ENCODE measurements at regions not wholly inside any gene's neighbourhood (a gene's known extent, or its start where the extent isn't known, plus 50 kb on each side); places are given as distances from the start of the nearest gene placed in this dataset.

GRCh38 chr13:83057119-83057518 is 825.2 kb downstream of the SLITRK1 start:
- Histone ChIP-seq H2AFZ (ENCODE audit: low read length) (no peak overlapping the region), H2BK120ac (ENCODE audit: low read depth, low read length) (no peak overlapping the region), H3K18ac (ENCODE audit: low read length) (no peak overlapping the region), H3K14ac (ENCODE audit: low read length) (no peak overlapping the region), H3K79me1 (ENCODE audit: low read depth, low read length) (no peaks in the 10 kb centered on the region), H2BK12ac (ENCODE audit: low read length) (no peak overlapping the region), H4K91ac (ENCODE audit: low read depth, low read length, poor library complexity) (no peak overlapping the region), H3K27ac (replicated peaks; ENCODE audit: low read length) (no peak overlapping the region), H3K4me1 (ENCODE audit: control insufficient read depth in 2 of 2, insufficient read depth in 1 of 2, low read depth in 1 of 2, low read length in 2 of 2) (no peaks in the 10 kb centered on the region), H3K36me3 (replicated peaks in 1 of 2; ENCODE audit: control insufficient read depth in 2 of 2, insufficient read depth in 2 of 2, low read length in 2 of 2) (no peaks in the 10 kb centered on the region), H2BK5ac (ENCODE audit: low read length) (no peak overlapping the region), H3K9me3 (replicated peaks in 1 of 2; ENCODE audit: control insufficient read depth in 2 of 2, insufficient read depth in 1 of 2, low read depth in 1 of 2, low read length in 2 of 2) (no peaks in the 10 kb centered on the region), H3K9ac (ENCODE audit: low read depth, low read length, poor library complexity) (no peak overlapping the region), H3K4me2 (ENCODE audit: insufficient read depth, low read length, poor library complexity, severe bottlenecking) (no peak overlapping the region), H3K27me3 (ENCODE audit: control insufficient read depth in 3 of 3, insufficient read depth in 3 of 3, low read depth in 1 of 3, low read length in 3 of 3) (no peaks in the 10 kb centered on the region), H3K4ac (ENCODE audit: low read length) (no peak overlapping the region), H4K8ac (ENCODE audit: low read depth, low read length) (no peak overlapping the region), H3K23ac (ENCODE audit: low read depth, low read length, poor library complexity) (no peak overlapping the region), H2BK15ac (ENCODE audit: low read length) (no peak overlapping the region), H2AK5ac (ENCODE audit: low read depth, low read length) (no peak overlapping the region), H3K4me3 (ENCODE audit: low read length in 2 of 2) (no peak overlapping the region)
- WGBS, 2 donors (ENCODE audit: extremely low coverage in 2 of 2, insufficient read length in 2 of 2, insufficient replicate concordance in 1 of 2), result no CpG with 5 or more reads among the region's 1 CpG
- no peak for DNase-seq (ENCODE audit: low spot score)

GRCh38 chr13:83056269-83056668 is 826.0 kb downstream of the SLITRK1 start:
- no peak overlapping the region for H3K23ac ChIP-seq (ENCODE audit: low read depth, low read length, poor library complexity)
- H3K4me1 ChIP-seq (ENCODE audit: control insufficient read depth in 2 of 2, insufficient read depth in 1 of 2, low read depth in 1 of 2, low read length in 2 of 2), result no peaks in the 10 kb centered on the region
- no peak overlapping the region for H3K4me2 ChIP-seq (ENCODE audit: insufficient read depth, low read length, poor library complexity, severe bottlenecking)
- H3K14ac ChIP-seq (ENCODE audit: low read length), result no peak overlapping the region
- H3K9ac ChIP-seq (ENCODE audit: low read depth, low read length, poor library complexity), result no peak overlapping the region
- WGBS, 2 donors (ENCODE audit: extremely low coverage in 2 of 2, insufficient read length in 2 of 2, insufficient replicate concordance in 1 of 2), result no CpG with 5 or more reads among the region's 3 CpGs
- DNase-seq (ENCODE audit: low spot score), result no peak
- H2BK15ac ChIP-seq (ENCODE audit: low read length), result no peak overlapping the region
- no peak overlapping the region for H2AK5ac ChIP-seq (ENCODE audit: low read depth, low read length)
- no peak overlapping the region for H3K18ac ChIP-seq (ENCODE audit: low read length)
- H3K4me3 ChIP-seq (ENCODE audit: low read length in 2 of 2), result no peak overlapping the region
- H3K79me1 ChIP-seq (ENCODE audit: low read depth, low read length), result no peaks in the 10 kb centered on the region
- no peaks in the 10 kb centered on the region for H3K27me3 ChIP-seq (ENCODE audit: control insufficient read depth in 3 of 3, insufficient read depth in 3 of 3, low read depth in 1 of 3, low read length in 3 of 3)
- H2BK12ac ChIP-seq (ENCODE audit: low read length), result no peak overlapping the region
- no peak overlapping the region for H3K4ac ChIP-seq (ENCODE audit: low read length)
- no peaks in the 10 kb centered on the region for H3K36me3 ChIP-seq (replicated peaks in 1 of 2; ENCODE audit: control insufficient read depth in 2 of 2, insufficient read depth in 2 of 2, low read length in 2 of 2)
- no peak overlapping the region for H2AFZ ChIP-seq (ENCODE audit: low read length)
- no peak overlapping the region for H3K27ac ChIP-seq (replicated peaks; ENCODE audit: low read length)
- no peak overlapping the region for H4K91ac ChIP-seq (ENCODE audit: low read depth, low read length, poor library complexity)
- no peak overlapping the region for H4K8ac ChIP-seq (ENCODE audit: low read depth, low read length)
- H2BK120ac ChIP-seq (ENCODE audit: low read depth, low read length), result no peak overlapping the region
- no peaks in the 10 kb centered on the region for H3K9me3 ChIP-seq (replicated peaks in 1 of 2; ENCODE audit: control insufficient read depth in 2 of 2, insufficient read depth in 1 of 2, low read depth in 1 of 2, low read length in 2 of 2)
- H2BK5ac ChIP-seq (ENCODE audit: low read length), result no peak overlapping the region

- H3K23ac ChIP-seq (ENCODE audit: low read depth, low read length, poor library complexity), result no peak overlapping the region
- no peak overlapping the region for H2AK5ac ChIP-seq (ENCODE audit: low read depth, low read length)
- H3K27ac ChIP-seq (replicated peaks; ENCODE audit: low read length), result no peak overlapping the region
- H2BK15ac ChIP-seq (ENCODE audit: low read length), result no peak overlapping the region
- peaks cover 0 to 4% of the 10 kb centered on the region in 2 donors for H3K4me1 ChIP-seq (ENCODE audit: control insufficient read depth in 2 of 2, insufficient read depth in 1 of 2, low read depth in 1 of 2, low read length in 2 of 2)
- no peak overlapping the region for H3K4ac ChIP-seq (ENCODE audit: low read length)
- H2AFZ ChIP-seq (ENCODE audit: low read length), result no peak overlapping the region
- WGBS, 2 donors (ENCODE audit: extremely low coverage in 2 of 2, insufficient read length in 2 of 2, insufficient replicate concordance in 1 of 2), result no CpG with 5 or more reads among the region's 1 CpG
- no peak overlapping the region for H3K4me3 ChIP-seq (ENCODE audit: low read length in 2 of 2)
- no peaks in the 10 kb centered on the region for H3K36me3 ChIP-seq (replicated peaks in 1 of 2; ENCODE audit: control insufficient read depth in 2 of 2, insufficient read depth in 2 of 2, low read length in 2 of 2)
- H4K8ac ChIP-seq (ENCODE audit: low read depth, low read length), result no peak overlapping the region
- no peaks in the 10 kb centered on the region for H3K9me3 ChIP-seq (replicated peaks in 1 of 2; ENCODE audit: control insufficient read depth in 2 of 2, insufficient read depth in 1 of 2, low read depth in 1 of 2, low read length in 2 of 2)
- no peak overlapping the region for H3K4me2 ChIP-seq (ENCODE audit: insufficient read depth, low read length, poor library complexity, severe bottlenecking)
- no peak overlapping the region for H3K18ac ChIP-seq (ENCODE audit: low read length)
- H2BK5ac ChIP-seq (ENCODE audit: low read length), result no peak overlapping the region
- H3K9ac ChIP-seq (ENCODE audit: low read depth, low read length, poor library complexity), result no peak overlapping the region
- no peak overlapping the region for H3K14ac ChIP-seq (ENCODE audit: low read length)
- no peak for DNase-seq (ENCODE audit: low spot score)
- no peaks in the 10 kb centered on the region for H3K27me3 ChIP-seq (ENCODE audit: control insufficient read depth in 3 of 3, insufficient read depth in 3 of 3, low read depth in 1 of 3, low read length in 3 of 3)
- H2BK12ac ChIP-seq (ENCODE audit: low read length), result no peak overlapping the region
- no peak overlapping the region for H4K91ac ChIP-seq (ENCODE audit: low read depth, low read length, poor library complexity)
- H3K79me1 ChIP-seq (ENCODE audit: low read depth, low read length), result no peaks in the 10 kb centered on the region
- H2BK120ac ChIP-seq (ENCODE audit: low read depth, low read length), result no peak overlapping the region
These were observed 833.9 kb downstream of the SLITRK1 start for GRCh38 chr13:83048419-83048818.

GRCh38 chr13:83024955-83025594 is 857.2 kb downstream of the SLITRK1 start:
- Histone ChIP-seq H3K9ac (ENCODE audit: low read depth, low read length, poor library complexity) (no peak overlapping the region), H3K27ac (replicated peaks; ENCODE audit: low read length) (no peak overlapping the region), H4K8ac (ENCODE audit: low read depth, low read length) (no peak overlapping the region), H3K79me1 (ENCODE audit: low read depth, low read length) (no peaks in the 10 kb centered on the region), H3K14ac (ENCODE audit: low read length) (no peak overlapping the region), H3K9me3 (replicated peaks in 1 of 2; ENCODE audit: control insufficient read depth in 2 of 2, insufficient read depth in 1 of 2, low read depth in 1 of 2, low read length in 2 of 2) (peaks cover 0 to 2% of the 10 kb centered on the region in 2 donors), H3K27me3 (ENCODE audit: control insufficient read depth in 3 of 3, insufficient read depth in 3 of 3, low read depth in 1 of 3, low read length in 3 of 3) (no peaks in the 10 kb centered on the region), H3K4me3 (ENCODE audit: low read length in 2 of 2) (no peak overlapping the region), H3K23ac (ENCODE audit: low read depth, low read length, poor library complexity) (no peak overlapping the region), H3K4me2 (ENCODE audit: insufficient read depth, low read length, poor library complexity, severe bottlenecking) (no peak overlapping the region), H2BK120ac (ENCODE audit: low read depth, low read length) (no peak overlapping the region), H2AFZ (ENCODE audit: low read length) (peak overlapping the region; percentile 18), H3K4me1 (ENCODE audit: control insufficient read depth in 2 of 2, insufficient read depth in 1 of 2, low read depth in 1 of 2, low read length in 2 of 2) (no peaks in the 10 kb centered on the region), H2AK5ac (ENCODE audit: low read depth, low read length) (no peak overlapping the region), H2BK12ac (ENCODE audit: low read length) (no peak overlapping the region), H2BK15ac (ENCODE audit: low read length) (no peak overlapping the region), H2BK5ac (ENCODE audit: low read length) (no peak overlapping the region), H3K4ac (ENCODE audit: low read length) (no peak overlapping the region), H3K18ac (ENCODE audit: low read length) (no peak overlapping the region), H4K91ac (ENCODE audit: low read depth, low read length, poor library complexity) (no peak overlapping the region), H3K36me3 (replicated peaks in 1 of 2; ENCODE audit: control insufficient read depth in 2 of 2, insufficient read depth in 2 of 2, low read length in 2 of 2) (no peaks in the 10 kb centered on the region)
- no peak for DNase-seq (ENCODE audit: low spot score)
- no CpG with 5 or more reads among the region's 1 CpG for WGBS, 2 donors (ENCODE audit: extremely low coverage in 2 of 2, insufficient read length in 2 of 2, insufficient replicate concordance in 1 of 2)

All from neuronal stem cell (in vitro differentiated cells).